A549 (cell line): ENCODE measurements at regions not wholly inside any gene's neighbourhood (a gene's known extent, or its start where the extent isn't known, plus 50 kb on each side); places are given as distances from the start of the nearest gene placed in this dataset.

ENCODE experiments used
- CHD4 ChIP-seq: fragments of 200-600 bp; sonication (generic); IDR thresholded peaks from 2 replicates; pipeline ENCODE4 v1.6.1; 2016; ENCODE audit warnings: antibody characterized with exemption, mild to moderate bottlenecking, borderline replicate concordance
- HDAC2 ChIP-seq: fragments of 200-600 bp; sonication (generic); IDR thresholded peaks from 2 replicates; pipeline ENCODE4 v1.6.1; 2016
- JUN ChIP-seq, 2 experiments: fragments of >200 bp; sonication (Bioruptor Twin); formaldehyde crosslinking; IDR thresholded peaks; 2 replicates in 1 of 2; 3 replicates in 1 of 2; pipeline ENCODE4 v1.6.1; 2016 to 2017
- MAFK ChIP-seq: fragments of 450-650 bp; IDR thresholded peaks from 2 replicates; pipeline ENCODE4 v1.6.1; 2014; ENCODE audit not compliant: partially characterized antibody
- POLR2A ChIP-seq: IDR thresholded peaks from 2 replicates; pipeline ENCODE4 v1.6.1; 2012; ENCODE audit warnings: mild to moderate bottlenecking, low read length
- ZFP36 ChIP-seq: fragments of 450-650 bp; IDR thresholded peaks from 2 replicates; pipeline ENCODE4 v1.6.1; 2014; ENCODE audit warnings: borderline replicate concordance; ENCODE audit not compliant: partially characterized antibody
- TF ChIP-seq, protein P1 (sequence below): fragments of 150-350 bp; IDR thresholded peaks from 2 replicates; pipeline ENCODE4 v1.6.1; 2014; ENCODE audit warnings: low read depth, mild to moderate bottlenecking, low read length
- TF ChIP-seq, protein P2 (sequence below): fragments of >200 bp; sonication (Bioruptor Twin); formaldehyde crosslinking; IDR thresholded peaks from 3 replicates; pipeline ENCODE4 v1.5.1; 2016
- TF ChIP-seq, protein P3 (sequence below): fragments of 450-650 bp; IDR thresholded peaks from 2 replicates; pipeline ENCODE4 v1.6.1; 2014; ENCODE audit warnings: antibody characterized with exemption

DNA sequence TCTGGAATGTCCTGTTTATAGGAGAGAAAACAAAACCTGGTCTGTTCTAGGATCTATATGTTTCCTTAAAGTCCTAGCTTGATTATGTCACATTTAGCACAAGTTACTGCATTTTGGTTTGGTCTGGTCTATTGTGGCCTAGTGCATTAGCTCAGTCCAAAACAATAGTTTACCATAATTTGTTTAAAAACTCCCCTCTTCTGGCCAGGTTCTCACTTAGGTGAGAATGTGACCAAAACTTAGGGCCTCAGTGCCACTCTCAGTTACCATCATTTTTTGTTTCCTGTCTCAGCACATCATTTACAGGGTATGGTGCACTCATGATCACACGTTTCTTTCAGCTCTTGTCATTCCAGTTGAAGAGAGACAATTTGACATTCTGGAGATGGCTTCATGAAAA, 378.5 kb downstream of the KLHL4 start:
- TF ChIP-seq, protein P1, sequence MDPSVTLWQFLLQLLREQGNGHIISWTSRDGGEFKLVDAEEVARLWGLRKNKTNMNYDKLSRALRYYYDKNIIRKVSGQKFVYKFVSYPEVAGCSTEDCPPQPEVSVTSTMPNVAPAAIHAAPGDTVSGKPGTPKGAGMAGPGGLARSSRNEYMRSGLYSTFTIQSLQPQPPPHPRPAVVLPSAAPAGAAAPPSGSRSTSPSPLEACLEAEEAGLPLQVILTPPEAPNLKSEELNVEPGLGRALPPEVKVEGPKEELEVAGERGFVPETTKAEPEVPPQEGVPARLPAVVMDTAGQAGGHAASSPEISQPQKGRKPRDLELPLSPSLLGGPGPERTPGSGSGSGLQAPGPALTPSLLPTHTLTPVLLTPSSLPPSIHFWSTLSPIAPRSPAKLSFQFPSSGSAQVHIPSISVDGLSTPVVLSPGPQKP: no peak
- TF ChIP-seq, protein P2, sequence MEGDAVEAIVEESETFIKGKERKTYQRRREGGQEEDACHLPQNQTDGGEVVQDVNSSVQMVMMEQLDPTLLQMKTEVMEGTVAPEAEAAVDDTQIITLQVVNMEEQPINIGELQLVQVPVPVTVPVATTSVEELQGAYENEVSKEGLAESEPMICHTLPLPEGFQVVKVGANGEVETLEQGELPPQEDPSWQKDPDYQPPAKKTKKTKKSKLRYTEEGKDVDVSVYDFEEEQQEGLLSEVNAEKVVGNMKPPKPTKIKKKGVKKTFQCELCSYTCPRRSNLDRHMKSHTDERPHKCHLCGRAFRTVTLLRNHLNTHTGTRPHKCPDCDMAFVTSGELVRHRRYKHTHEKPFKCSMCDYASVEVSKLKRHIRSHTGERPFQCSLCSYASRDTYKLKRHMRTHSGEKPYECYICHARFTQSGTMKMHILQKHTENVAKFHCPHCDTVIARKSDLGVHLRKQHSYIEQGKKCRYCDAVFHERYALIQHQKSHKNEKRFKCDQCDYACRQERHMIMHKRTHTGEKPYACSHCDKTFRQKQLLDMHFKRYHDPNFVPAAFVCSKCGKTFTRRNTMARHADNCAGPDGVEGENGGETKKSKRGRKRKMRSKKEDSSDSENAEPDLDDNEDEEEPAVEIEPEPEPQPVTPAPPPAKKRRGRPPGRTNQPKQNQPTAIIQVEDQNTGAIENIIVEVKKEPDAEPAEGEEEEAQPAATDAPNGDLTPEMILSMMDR: no peak
- TF ChIP-seq MAFK (no peak), CHD4 (no peak), HDAC2 (no peak), JUN (IDR thresholded peaks at IDR 0.05) (no peak), POLR2A (no peak), ZFP36 (no peak)
- TF ChIP-seq, protein P3, sequence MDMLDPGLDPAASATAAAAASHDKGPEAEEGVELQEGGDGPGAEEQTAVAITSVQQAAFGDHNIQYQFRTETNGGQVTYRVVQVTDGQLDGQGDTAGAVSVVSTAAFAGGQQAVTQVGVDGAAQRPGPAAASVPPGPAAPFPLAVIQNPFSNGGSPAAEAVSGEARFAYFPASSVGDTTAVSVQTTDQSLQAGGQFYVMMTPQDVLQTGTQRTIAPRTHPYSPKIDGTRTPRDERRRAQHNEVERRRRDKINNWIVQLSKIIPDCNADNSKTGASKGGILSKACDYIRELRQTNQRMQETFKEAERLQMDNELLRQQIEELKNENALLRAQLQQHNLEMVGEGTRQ: no peak
